ENCODE measurements at regions not wholly inside any gene's neighbourhood (a gene's known extent, or its start where the extent isn't known, plus 50 kb on each side); places are given as distances from the start of the nearest gene placed in this dataset.

- Histone ChIP-seq H3K27me3 (ENCODE audit: insufficient read depth, low read depth) (0 out of 2 replicates have a peak, but pooled peaks cover 3% of the 10 kb centered on the region), H3K4me3 (no peak overlapping the region), H3K4me1 (replicated peaks; ENCODE audit: insufficient read depth) (no peaks in the 10 kb centered on the region), H3K27ac (no peak overlapping the region), H3F3A (ENCODE audit: insufficient read depth, low read depth) (no peaks in the 10 kb centered on the region), H3K9me2 (ENCODE audit: insufficient read depth) (no peaks in the 10 kb centered on the region), H3K4me2 (no peak overlapping the region), H3K36me3 (ENCODE audit: low read depth) (no peaks in the 10 kb centered on the region), H4K20me1 (ENCODE audit: insufficient read depth) (no peaks in the 10 kb centered on the region), H3K9me3 (ENCODE audit: insufficient read depth, low read depth) (no peaks in the 10 kb centered on the region), H3K79me2 (ENCODE audit: low read depth) (no peaks in the 10 kb centered on the region), H2AFZ (no peak overlapping the region)
- ChIA-PET POLR2A (ENCODE audit: unreplicated experiment) (no interaction called here), CTCF (no interaction called here)
- intact Hi-C loops (cut with micrococcal nuclease; ENCODE audit: unreplicated experiment), result no loop called here
- DNase-seq, result no peak
- no peak for TF ChIP-seq EZH2 (IDR thresholded peaks at IDR 0.05; ENCODE audit: low read depth)
- no TSS peak for BruUV-seq (replicated peaks)
Measured at GRCh38 chr1:106956721-106957120, 99.8 kb upstream of the PRMT6 start.

GRCh38 chr1:106957795-106958194 lies 98.7 kb upstream of the PRMT6 start:
- Histone ChIP-seq H3K27me3 (ENCODE audit: insufficient read depth, low read depth) (0 out of 2 replicates have a peak, but pooled peaks cover 3% of the 10 kb centered on the region), H3F3A (ENCODE audit: insufficient read depth, low read depth) (no peaks in the 10 kb centered on the region), H3K79me2 (ENCODE audit: low read depth) (no peaks in the 10 kb centered on the region), H3K4me2 (no peak overlapping the region), H3K27ac (no peak overlapping the region), H2AFZ (no peak overlapping the region), H3K36me3 (ENCODE audit: low read depth) (no peaks in the 10 kb centered on the region), H3K9me3 (ENCODE audit: insufficient read depth, low read depth) (no peaks in the 10 kb centered on the region), H3K4me3 (no peak overlapping the region), H3K4me1 (replicated peaks; ENCODE audit: insufficient read depth) (no peaks in the 10 kb centered on the region), H3K9me2 (ENCODE audit: insufficient read depth) (no peaks in the 10 kb centered on the region), H4K20me1 (ENCODE audit: insufficient read depth) (no peaks in the 10 kb centered on the region)
- ChIA-PET POLR2A (ENCODE audit: unreplicated experiment) (no interaction called here), CTCF (no interaction called here)
- intact Hi-C loops (cut with micrococcal nuclease; ENCODE audit: unreplicated experiment), result no loop called here
- TF ChIP-seq EZH2 (IDR thresholded peaks at IDR 0.05; ENCODE audit: low read depth) (no peak), CTCF (conservative IDR thresholded peaks at IDR 0.05) (peak; percentile 38; the same call in 1 of the 2 replicates)
- BruUV-seq (replicated peaks), result no TSS peak
- no peak for DNase-seq

- no peaks in the 10 kb centered on the region for H3K9me2 ChIP-seq (ENCODE audit: insufficient read depth)
- H3K27ac ChIP-seq, result no peak overlapping the region
- BruUV-seq (replicated peaks), result no TSS peak
- H2AFZ ChIP-seq, result no peak overlapping the region
- no peaks in the 10 kb centered on the region for H3K79me2 ChIP-seq (ENCODE audit: low read depth)
- H3K4me1 ChIP-seq (replicated peaks; ENCODE audit: insufficient read depth), result no peaks in the 10 kb centered on the region
- ChIA-PET POLR2A (ENCODE audit: unreplicated experiment) (no interaction called here), CTCF (no interaction called here)
- no peaks in the 10 kb centered on the region for H3K27me3 ChIP-seq (ENCODE audit: insufficient read depth, low read depth)
- TF ChIP-seq CTCF (conservative IDR thresholded peaks at IDR 0.05) (no peak), EZH2 (IDR thresholded peaks at IDR 0.05; ENCODE audit: low read depth) (no peak)
- no peak overlapping the region for H3K4me3 ChIP-seq
- no peaks in the 10 kb centered on the region for H4K20me1 ChIP-seq (ENCODE audit: insufficient read depth)
- H3F3A ChIP-seq (ENCODE audit: insufficient read depth, low read depth), result no peaks in the 10 kb centered on the region
- no peak overlapping the region for H3K4me2 ChIP-seq
- DNase-seq, result no peak
- no peaks in the 10 kb centered on the region for H3K9me3 ChIP-seq (ENCODE audit: insufficient read depth, low read depth)
- no peaks in the 10 kb centered on the region for H3K36me3 ChIP-seq (ENCODE audit: low read depth)
- intact Hi-C loops (cut with micrococcal nuclease; ENCODE audit: unreplicated experiment), result no loop called here
Measured at GRCh38 chr1:106960412-106960811, 96.1 kb upstream of the PRMT6 start.

- TF ChIP-seq EZH2 (IDR thresholded peaks at IDR 0.05; ENCODE audit: low read depth) (no peak), CTCF (conservative IDR thresholded peaks at IDR 0.05) (no peak)
Measured at GRCh38 chr1:106961646-106962045, 94.8 kb upstream of the PRMT6 start.

More at GRCh38 chr1:106961646-106962045, 94.8 kb upstream of the PRMT6 start:
- H3K4me1 ChIP-seq (replicated peaks; ENCODE audit: insufficient read depth), result no peaks in the 10 kb centered on the region
- ChIA-PET POLR2A (ENCODE audit: unreplicated experiment) (no interaction called here), CTCF (no interaction called here)
- H3K36me3 ChIP-seq (ENCODE audit: low read depth), result no peaks in the 10 kb centered on the region
- no peaks in the 10 kb centered on the region for H3F3A ChIP-seq (ENCODE audit: insufficient read depth, low read depth)
- H3K27me3 ChIP-seq (ENCODE audit: insufficient read depth, low read depth), result no peaks in the 10 kb centered on the region
- H3K79me2 ChIP-seq (ENCODE audit: low read depth), result no peaks in the 10 kb centered on the region
- no peak overlapping the region for H3K4me2 ChIP-seq
- H4K20me1 ChIP-seq (ENCODE audit: insufficient read depth), result no peaks in the 10 kb centered on the region
- intact Hi-C loops (cut with micrococcal nuclease; ENCODE audit: unreplicated experiment), result no loop called here
- no peaks in the 10 kb centered on the region for H3K9me3 ChIP-seq (ENCODE audit: insufficient read depth, low read depth)
- no peak for DNase-seq
- no peak overlapping the region for H3K27ac ChIP-seq
- no TSS peak for BruUV-seq (replicated peaks)
- no peak overlapping the region for H3K4me3 ChIP-seq
- no peaks in the 10 kb centered on the region for H3K9me2 ChIP-seq (ENCODE audit: insufficient read depth)
- no peak overlapping the region for H2AFZ ChIP-seq

Measured in PC-9 (cell line).